SU-DHL-6 (cell line): ENCODE measurements at regions not wholly inside any gene's neighbourhood (a gene's known extent, or its start where the extent isn't known, plus 50 kb on each side); places are given as distances from the start of the nearest gene placed in this dataset.

Experiments used
- H2AFZ ChIP-seq: fragments of 200-600 bp; sonication (generic); 2 replicates; pipeline ENCODE4 v1.6.1; 2014; ENCODE audit warnings: low read depth, mild to moderate bottlenecking, moderate library complexity, mixed read lengths, antibody characterized with exemption, low read length; ENCODE audit not compliant: severe bottlenecking
- H3F3A ChIP-seq: fragments of 200-600 bp; shearing (Covaris generic); 2 replicates; pipeline ENCODE4 v1.6.0; 2016; ENCODE audit warnings: antibody characterized with exemption, mild to moderate bottlenecking; ENCODE audit not compliant: insufficient read depth
- H3K27ac ChIP-seq: fragments of 200-600 bp; sonication (generic); 2 replicates; pipeline ENCODE4 v1.5.1; 2016; ENCODE audit warnings: low read depth, mild to moderate bottlenecking, low read length, moderate library complexity, mixed read lengths
- H3K27me3 ChIP-seq: fragments of 200-600 bp; sonication (generic), shearing (Covaris generic); 2 replicates; pipeline ENCODE4 v1.6.0; 2014; ENCODE audit warnings: mild to moderate bottlenecking, low read length
- H3K36me3 ChIP-seq: fragments of 200-600 bp; sonication (generic); 2 replicates; pipeline ENCODE4 v1.6.1; 2014; ENCODE audit warnings: mild to moderate bottlenecking, low read length, mixed read lengths
- H3K4me2 ChIP-seq: fragments of 300-600, 200-600 bp; shearing (Covaris generic), sonication (generic); 2 replicates; pipeline ENCODE4 v1.6.0; 2014; ENCODE audit warnings: low read length, low read depth, mild to moderate bottlenecking; ENCODE audit not compliant: poor library complexity, severe bottlenecking
- H3K4me3 ChIP-seq: fragments of 200-600 bp; sonication (generic); 2 replicates; pipeline ENCODE4 v1.5.1; 2014; ENCODE audit warnings: antibody characterized with exemption, low read length, mild to moderate bottlenecking, mixed read lengths; ENCODE audit not compliant: insufficient read depth, poor library complexity, severe bottlenecking
- H3K79me2 ChIP-seq: fragments of 200-600 bp; sonication (generic); 2 replicates; pipeline ENCODE4 v1.6.1; 2014; ENCODE audit warnings: mild to moderate bottlenecking, low read length, moderate library complexity; ENCODE audit not compliant: insufficient read depth
- H3K9ac ChIP-seq: fragments of 200-600 bp; sonication (generic); 2 replicates; pipeline ENCODE4 v1.7.0; 2014; ENCODE audit warnings: mild to moderate bottlenecking, low read length
- H3K9me2 ChIP-seq: fragments of 200-600 bp; sonication (generic); replicated peaks from 2 replicates; pipeline ENCODE4 v1.6.1; 2014; ENCODE audit warnings: low read length; ENCODE audit not compliant: insufficient read depth
- H3K9me3 ChIP-seq: fragments of 200-600 bp; sonication (generic); 2 replicates; pipeline ENCODE4 v1.6.1; 2014; ENCODE audit warnings: low read length, mixed read lengths; ENCODE audit not compliant: insufficient read depth
- H4K20me1 ChIP-seq: fragments of 200-600 bp; sonication (generic); 2 replicates; pipeline ENCODE4 v1.6.1; 2014; ENCODE audit warnings: low read depth, mild to moderate bottlenecking, antibody characterized with exemption, low read length, moderate library complexity, mixed read lengths
- EZH2phosphoT487 ChIP-seq: fragments of 200-600 bp; sonication (generic), shearing (Covaris generic); conservative IDR thresholded peaks from 2 replicates; pipeline ENCODE4 v1.6.1; 2018; ENCODE audit warnings: mild to moderate bottlenecking, antibody characterized with exemption, low read length, moderate library complexity, mixed read lengths
- TF ChIP-seq, protein P1 (sequence below): fragments of 200-600 bp; sonication (generic); IDR thresholded peaks from one replicate; pipeline ENCODE4 v1.5.1; 2017; ENCODE audit warnings: antibody characterized with exemption, mild to moderate bottlenecking, low read length, moderate library complexity; ENCODE audit not compliant: insufficient read depth, poor library complexity, severe bottlenecking

DNA sequence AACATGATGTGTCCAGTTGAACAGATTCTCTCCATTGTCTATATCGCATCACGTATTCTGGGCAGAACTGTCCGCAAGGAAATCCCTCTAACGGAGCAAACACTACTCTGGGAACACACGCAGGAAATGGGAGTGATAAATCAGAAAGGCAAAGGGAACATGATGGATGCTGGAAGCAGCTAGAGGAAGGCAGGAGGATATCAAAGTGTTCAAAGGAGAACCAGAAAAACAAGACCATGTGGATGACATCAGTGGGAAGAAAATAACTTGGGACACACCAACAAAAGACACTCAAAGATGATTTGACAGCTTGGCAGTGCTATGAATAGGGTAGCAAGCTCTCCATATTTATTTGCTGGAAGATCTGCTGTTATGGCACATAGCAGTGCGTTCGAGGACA, 142.9 kb downstream of the PLK2 start:
- Histone ChIP-seq H2AFZ (no peak overlapping the region), H3F3A (no peaks in the 10 kb centered on the region), H3K27ac (no peak overlapping the region), H3K4me2 (no peak overlapping the region), H4K20me1 (no peaks in the 10 kb centered on the region), H3K79me2 (no peaks in the 10 kb centered on the region), H3K27me3 (no peaks in the 10 kb centered on the region), H3K36me3 (no peaks in the 10 kb centered on the region), H3K9ac (no peak overlapping the region), H3K9me3 (no peaks in the 10 kb centered on the region), H3K9me2 (no peaks in the 10 kb centered on the region; the same call in 1 of the 2 replicates), H3K4me3 (no peak overlapping the region)
- TF ChIP-seq, protein P1, sequence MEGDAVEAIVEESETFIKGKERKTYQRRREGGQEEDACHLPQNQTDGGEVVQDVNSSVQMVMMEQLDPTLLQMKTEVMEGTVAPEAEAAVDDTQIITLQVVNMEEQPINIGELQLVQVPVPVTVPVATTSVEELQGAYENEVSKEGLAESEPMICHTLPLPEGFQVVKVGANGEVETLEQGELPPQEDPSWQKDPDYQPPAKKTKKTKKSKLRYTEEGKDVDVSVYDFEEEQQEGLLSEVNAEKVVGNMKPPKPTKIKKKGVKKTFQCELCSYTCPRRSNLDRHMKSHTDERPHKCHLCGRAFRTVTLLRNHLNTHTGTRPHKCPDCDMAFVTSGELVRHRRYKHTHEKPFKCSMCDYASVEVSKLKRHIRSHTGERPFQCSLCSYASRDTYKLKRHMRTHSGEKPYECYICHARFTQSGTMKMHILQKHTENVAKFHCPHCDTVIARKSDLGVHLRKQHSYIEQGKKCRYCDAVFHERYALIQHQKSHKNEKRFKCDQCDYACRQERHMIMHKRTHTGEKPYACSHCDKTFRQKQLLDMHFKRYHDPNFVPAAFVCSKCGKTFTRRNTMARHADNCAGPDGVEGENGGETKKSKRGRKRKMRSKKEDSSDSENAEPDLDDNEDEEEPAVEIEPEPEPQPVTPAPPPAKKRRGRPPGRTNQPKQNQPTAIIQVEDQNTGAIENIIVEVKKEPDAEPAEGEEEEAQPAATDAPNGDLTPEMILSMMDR = no peak
- no peak for TF ChIP-seq EZH2phosphoT487

DNA sequence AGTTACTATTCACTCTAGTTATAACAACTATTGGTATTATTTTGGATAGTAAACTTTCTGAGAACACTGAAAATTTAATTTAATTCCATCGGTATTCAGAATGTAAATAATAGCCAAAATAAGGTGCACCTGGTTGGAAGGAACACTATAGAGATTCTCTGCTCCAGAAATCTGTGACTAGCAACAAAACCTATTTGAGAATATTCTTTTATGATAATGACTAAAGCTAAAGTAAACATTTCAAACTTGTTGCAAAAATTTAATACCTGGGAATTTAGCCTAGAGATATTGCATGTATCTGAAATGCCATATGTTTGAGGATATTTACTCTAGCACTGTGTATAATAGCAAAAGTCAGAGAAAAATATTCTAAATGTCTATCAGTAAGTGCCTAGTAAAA, 144.1 kb downstream of the PLK2 start:
- Histone ChIP-seq H3K4me2 (no peak overlapping the region), H3K9me2 (no peaks in the 10 kb centered on the region; the same call in 1 of the 2 replicates), H3K36me3 (no peaks in the 10 kb centered on the region), H3K4me3 (no peak overlapping the region), H3K27me3 (no peaks in the 10 kb centered on the region), H4K20me1 (no peaks in the 10 kb centered on the region), H3K79me2 (no peaks in the 10 kb centered on the region), H3K27ac (no peak overlapping the region), H3K9ac (no peak overlapping the region), H3K9me3 (no peaks in the 10 kb centered on the region), H2AFZ (no peak overlapping the region), H3F3A (no peaks in the 10 kb centered on the region)
- TF ChIP-seq, protein P1 = no peak
- no peak for TF ChIP-seq EZH2phosphoT487

DNA sequence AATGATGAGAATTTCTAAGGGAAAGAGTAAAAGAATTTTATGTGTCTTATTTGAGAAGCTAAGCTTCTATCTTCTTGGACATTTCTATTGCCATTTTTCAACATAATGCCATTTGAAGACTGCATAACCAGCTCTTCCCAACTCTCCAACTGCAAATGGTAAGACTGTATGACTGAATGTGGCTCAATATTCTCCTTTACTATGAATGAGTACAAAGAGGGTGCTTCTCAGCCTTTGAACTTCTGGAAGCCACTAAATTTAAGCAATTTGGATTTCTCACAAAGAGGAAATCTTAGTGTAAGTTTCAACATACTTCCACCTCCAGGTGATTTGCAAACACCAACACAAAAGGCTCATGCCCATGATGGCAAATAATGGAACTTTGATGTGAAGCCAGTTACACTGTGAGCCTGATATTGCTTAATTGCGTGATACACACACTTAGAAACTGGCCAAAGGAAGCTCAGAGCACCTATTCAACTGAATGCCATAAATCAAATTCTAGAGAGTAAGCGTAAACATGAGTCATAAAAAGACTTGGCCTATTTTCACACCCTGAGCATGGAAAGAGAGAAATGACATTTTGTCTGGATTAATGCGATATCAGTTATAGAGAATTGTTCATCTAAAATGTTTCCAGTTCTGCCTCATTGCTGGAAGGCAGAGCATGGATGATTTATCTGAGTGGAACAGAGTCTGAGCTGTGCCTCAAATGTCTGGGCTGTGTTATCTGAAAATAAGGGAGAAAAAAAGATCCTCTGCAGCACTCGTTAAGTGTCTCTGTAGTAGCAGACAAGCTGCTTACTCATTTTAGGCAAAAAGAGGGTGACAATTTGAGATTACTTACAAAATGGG, 145.3 kb downstream of the PLK2 start:
- H3K27me3 ChIP-seq = no peaks in the 10 kb centered on the region
- no peak overlapping the region for H3K4me3 ChIP-seq
- no peaks in the 10 kb centered on the region for H3K36me3 ChIP-seq
- no peaks in the 10 kb centered on the region for H3K9me2 ChIP-seq
- TF ChIP-seq, protein P1 = no peak
- no peak for TF ChIP-seq EZH2phosphoT487
- H2AFZ ChIP-seq = no peak overlapping the region
- no peaks in the 10 kb centered on the region for H3F3A ChIP-seq
- H3K9ac ChIP-seq = no peak overlapping the region
- H3K4me2 ChIP-seq = no peak overlapping the region
- no peaks in the 10 kb centered on the region for H3K9me3 ChIP-seq
- no peaks in the 10 kb centered on the region for H4K20me1 ChIP-seq
- H3K79me2 ChIP-seq = no peaks in the 10 kb centered on the region
- no peak overlapping the region for H3K27ac ChIP-seq
